Right renal cortex interstitium (tissue), 3 donors: ENCODE measurements at regions not wholly inside any gene's neighbourhood (a gene's known extent, or its start where the extent isn't known, plus 50 kb on each side); places are given as distances from the start of the nearest gene placed in this dataset.
"Not testable (repeated sequence)": the region's sequence is repeated elsewhere in the genome, so short reads cannot be mapped to it uniquely, and the experiment has no call there.

Source experiments
- DNase-seq, 3 donors: peaks; one replicate each; pipeline ENCODE4 v3.0.0-alpha.2; 2013; ENCODE audit warnings: low read depth in 3 of 3, low spot score in 2 of 3

DNA sequence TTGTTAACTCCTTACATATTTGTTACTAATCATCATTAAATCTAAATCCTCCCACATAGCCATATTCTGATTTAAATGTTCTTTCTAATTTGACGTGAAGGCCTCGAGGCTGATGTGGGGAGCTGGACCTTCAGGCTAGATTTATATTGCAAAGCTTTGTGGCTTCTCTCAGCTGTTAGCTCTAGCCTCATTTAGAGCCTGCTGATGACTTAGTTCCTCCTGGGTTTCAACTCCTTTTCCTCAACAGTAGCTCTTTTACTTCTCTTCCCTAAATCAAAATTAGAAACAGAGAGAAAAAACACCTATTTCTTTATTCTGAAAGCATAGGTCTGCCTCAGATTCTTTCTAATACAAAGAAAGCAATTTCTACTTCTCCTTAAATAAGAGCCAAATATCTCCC, 477.5 kb upstream of the CCDC196 start:
- no peak for DNase-seq

DNA sequence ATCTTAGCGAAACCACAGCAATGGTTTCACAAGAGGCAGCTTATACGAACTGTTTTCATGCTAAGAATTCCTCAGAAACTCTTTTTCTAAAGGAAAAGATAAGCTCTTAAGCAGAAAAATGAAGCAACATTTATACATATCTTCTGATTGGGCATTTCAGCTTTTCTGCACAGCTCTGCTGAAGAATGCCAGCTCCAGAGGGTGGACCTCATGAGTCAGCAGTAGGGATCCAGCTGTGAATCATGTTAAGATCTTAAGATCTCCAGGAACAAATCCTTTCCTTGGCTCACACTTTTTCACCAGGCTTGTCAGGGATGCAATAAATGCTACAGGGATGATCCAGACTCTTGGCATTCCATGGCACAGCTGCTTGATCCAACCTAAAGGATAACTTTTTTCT, 477.1 kb upstream of the CCDC196 start:
- no peak for DNase-seq

GRCh38 chr14:66010695-66011094, 475.5 kb upstream of the CCDC196 start:
- no peak for DNase-seq

GRCh38 chr14:66011855-66012254, 474.3 kb upstream of the CCDC196 start:
- no peak for DNase-seq

DNA sequence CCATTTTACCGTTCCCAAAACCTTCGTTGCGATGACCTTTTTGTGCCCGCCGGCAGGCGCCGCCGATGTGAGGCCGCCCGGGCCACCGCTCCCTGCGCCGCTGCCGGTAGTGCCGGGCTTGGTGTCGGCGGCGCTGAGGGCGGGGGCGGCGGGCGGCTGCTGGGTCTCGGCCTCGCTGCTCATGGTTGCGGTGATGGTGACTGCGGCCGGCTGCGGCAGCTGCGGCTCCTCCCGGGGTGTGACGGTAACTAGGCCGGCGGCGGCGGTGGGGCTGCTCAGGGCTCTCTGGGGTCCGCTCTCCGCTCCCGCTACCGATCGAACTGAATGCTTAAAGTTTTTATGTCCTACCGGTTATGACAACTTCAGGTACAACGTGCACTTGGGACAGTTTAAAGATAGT, 472.6 kb upstream of the CCDC196 start:
- DNase-seq = not testable (repeated sequence)

- DNase-seq = peak in 2 of 3 donors; percentile 31 to 51
These were observed 470.9 kb upstream of the CCDC196 start for GRCh38 chr14:66015071-66015780.

GRCh38 chr14:66017927-66018326, 468.2 kb upstream of the CCDC196 start:
- DNase-seq = no peak

- DNase-seq = no peak
These were observed 463.6 kb upstream of the CCDC196 start for GRCh38 chr14:66022526-66022925.

DNA sequence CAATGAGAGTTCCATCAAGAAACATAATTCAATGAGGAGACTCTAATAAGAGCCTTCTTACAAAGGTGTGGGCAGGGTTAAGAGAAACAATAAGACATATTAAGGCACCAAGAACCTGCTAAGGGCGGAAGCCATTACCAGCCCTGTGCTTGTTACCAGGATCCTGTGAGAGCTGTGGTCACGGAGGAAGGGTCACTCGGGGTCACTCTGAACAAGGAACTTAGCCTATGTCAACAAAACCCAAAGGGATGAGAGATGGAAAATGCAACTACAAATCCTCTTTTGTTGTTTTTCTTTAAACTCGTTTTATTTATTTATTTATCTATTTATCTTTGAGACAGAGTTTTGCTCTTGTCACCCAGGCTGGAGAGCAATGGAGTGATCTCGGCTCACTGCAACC, 460.4 kb upstream of the CCDC196 start:
- no peak for DNase-seq

DNA sequence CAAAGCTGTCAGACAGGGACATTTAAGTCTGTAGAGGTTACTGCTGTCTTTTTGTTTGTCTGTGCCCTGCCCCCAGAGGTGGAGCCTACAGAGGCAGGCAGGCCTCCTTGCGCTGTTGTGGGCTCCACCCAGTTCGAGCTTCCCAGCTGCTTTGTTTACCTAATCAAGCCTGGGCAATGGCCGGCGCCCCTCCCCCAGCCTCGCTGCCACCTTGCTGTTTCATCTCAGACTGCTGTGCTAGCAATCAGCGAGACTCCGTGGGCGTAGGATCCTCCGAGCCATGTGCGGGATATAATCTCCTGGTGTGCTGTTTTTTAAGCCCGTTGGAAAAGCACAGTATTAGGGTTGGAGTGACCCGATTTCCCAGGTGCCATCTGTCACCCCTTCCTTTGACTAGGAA, 454.2 kb upstream of the CCDC196 start:
- not testable (repeated sequence) for DNase-seq

- DNase-seq = no peak
These were observed 453.4 kb upstream of the CCDC196 start for GRCh38 chr14:66032800-66033199.

DNA sequence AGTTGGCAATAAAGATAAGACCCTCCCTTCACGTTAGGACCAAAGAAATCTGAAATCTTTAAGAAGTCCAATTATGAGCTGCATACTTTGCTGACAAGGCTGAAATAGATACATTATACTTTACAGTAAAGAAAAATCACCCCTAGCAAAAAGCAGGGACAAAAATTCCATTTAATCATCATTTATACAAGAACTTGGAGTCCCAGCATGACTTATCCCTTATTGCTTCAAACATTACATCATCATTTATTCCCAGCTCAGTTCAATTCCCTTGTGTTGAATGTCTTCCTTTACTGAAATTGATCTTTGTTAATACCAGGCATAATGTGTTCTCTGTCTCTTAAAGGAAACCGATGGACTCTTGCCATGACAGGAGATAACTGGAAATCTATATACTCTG, 449.6 kb upstream of the CCDC196 start:
- no peak for DNase-seq

GRCh38 chr14:66037361-66037760, 448.8 kb upstream of the CCDC196 start:
- DNase-seq = no peak

DNA sequence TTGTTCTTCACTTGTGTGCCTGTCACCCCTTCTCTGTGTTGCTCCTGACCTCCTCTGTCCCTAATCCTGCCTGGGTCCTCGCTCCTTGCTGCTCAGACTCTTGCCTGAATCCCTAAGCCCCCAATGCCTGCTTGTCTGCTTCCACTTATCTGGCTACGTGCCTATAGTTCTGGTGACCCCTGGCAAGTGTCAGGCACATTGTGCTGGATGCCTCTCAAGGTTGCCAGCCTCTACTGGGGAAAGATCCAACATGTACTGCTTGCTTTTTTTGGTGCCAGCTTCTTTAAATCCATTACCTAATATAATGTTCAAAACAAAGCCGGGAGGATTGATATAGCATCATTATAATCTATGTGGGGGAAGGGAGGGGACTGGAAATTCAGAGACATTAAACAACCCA, 448.0 kb upstream of the CCDC196 start:
- no peak for DNase-seq

DNA sequence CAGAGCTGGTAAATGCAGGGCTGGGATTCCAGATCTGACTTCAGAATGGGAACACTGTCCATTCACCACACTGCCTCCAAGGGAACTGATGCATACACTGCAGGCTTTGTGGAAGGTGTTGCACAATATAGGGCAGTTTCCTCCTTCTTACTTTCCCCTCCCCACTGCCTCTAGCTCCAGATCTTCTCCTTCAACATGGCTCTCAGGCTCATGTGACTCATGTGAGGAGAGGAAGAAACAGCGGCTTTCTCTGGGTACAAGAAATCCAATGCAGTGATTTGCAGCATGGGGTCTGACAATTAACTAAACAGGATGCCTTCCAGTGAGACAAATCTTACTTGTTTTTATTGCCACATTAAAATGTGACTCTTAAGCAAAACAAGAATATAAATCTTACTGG, 447.6 kb upstream of the CCDC196 start:
- DNase-seq = peak; percentile 41 to 54 (median 41)

- DNase-seq = no peak
These were observed 446.7 kb upstream of the CCDC196 start for GRCh38 chr14:66039495-66039894.

DNA sequence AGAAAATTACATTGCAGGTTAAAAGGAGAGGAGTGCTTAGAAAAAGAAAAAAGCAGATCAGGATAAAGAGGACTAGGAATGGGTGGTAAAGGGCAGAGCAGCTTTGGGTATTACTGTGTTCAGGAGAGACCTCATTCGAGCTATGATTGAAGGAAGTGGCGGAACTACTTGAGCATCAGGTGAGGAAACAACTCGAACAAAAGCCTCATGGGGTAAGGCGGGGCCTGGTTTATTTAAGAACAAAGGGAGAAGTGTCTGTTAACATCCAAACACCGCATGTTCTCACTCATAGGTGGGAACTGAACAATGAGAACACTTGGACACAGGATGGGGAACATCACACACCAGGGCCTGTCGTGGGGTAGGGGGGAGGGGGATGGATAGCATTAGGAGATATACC, 444.6 kb upstream of the CCDC196 start:
- no peak for DNase-seq

- DNase-seq = no peak
These were observed 442.2 kb upstream of the CCDC196 start for GRCh38 chr14:66043921-66044320.

DNA sequence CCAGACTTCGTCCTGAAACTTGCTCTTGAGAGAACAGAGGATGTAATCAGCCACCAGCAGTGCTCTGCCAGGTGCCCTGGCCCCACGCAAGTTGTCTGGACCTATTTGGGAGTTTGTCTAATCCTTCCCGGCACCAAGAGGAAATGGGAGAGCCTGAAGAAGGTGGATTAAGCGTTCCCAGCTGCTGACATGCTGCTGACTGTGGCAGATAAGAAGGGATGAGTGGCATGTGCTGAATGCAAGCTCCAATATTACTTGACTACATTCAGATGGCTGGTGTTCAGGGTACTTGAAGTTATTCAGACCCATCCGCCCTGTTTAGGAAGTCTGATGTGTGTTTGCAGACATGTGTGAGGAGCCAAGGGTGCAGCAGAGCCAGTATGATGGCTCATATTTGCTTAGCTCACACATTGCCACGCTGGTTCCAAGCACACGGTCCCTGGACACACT, 440.6 kb upstream of the CCDC196 start:
- no peak for DNase-seq

GRCh38 chr14:66046035-66046434, 440.1 kb upstream of the CCDC196 start:
- no peak for DNase-seq

- no peak for DNase-seq
These were observed 439.6 kb upstream of the CCDC196 start for GRCh38 chr14:66046591-66046990.

DNA sequence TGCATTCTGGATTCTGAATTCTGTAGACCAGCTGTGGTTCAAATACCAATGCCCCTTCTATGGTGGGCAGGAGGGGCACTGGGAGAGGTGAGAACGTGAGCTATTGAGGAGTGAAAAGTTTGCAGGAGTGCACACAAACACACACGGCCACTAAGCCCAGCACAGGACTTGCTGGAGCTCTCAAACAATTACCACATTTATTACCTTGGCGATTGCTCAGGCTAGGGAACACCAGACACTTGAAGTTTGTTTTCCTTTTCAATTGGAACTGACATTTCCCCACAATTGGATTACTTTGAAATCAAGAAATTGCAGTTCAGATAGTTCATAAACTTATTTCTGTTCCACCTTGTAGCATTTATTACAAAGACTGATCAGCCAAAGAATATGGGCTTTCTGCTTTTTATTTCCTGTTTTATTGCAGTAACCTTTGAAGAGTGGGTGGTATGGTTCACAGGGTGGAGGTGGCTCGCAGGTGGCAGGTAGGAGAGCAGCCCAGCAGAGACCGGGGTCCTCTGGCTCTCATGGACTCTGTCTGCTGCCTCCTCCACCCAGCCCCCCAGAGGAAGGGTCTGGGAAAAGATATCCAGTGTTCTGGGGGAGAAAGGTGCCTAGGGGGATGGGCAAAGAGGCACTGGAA, 429.8 kb upstream of the CCDC196 start:
- DNase-seq = no peak
